OCI-LY1 (cell line): ENCODE measurements at regions not wholly inside any gene's neighbourhood (a gene's known extent, or its start where the extent isn't known, plus 50 kb on each side); places are given as distances from the start of the nearest gene placed in this dataset.

Source experiments
- CTCF ChIP-seq: fragments of 200-600 bp; sonication (generic), shearing (Covaris generic); IDR thresholded peaks from 2 replicates; pipeline ENCODE4 v1.5.1; 2017; ENCODE audit warnings: mild to moderate bottlenecking, antibody characterized with exemption, low read length, moderate library complexity, mixed read lengths
- EZH2 ChIP-seq: fragments of 200-600 bp; sonication (generic), shearing (Covaris generic); IDR thresholded peaks from 2 replicates; pipeline ENCODE4 v1.8.0; 2017; ENCODE audit warnings: borderline replicate concordance, mixed run types, mild to moderate bottlenecking, antibody characterized with exemption, low read length, moderate library complexity, mixed read lengths

- TF ChIP-seq CTCF (no peak), EZH2 (no peak)
Measured at GRCh38 chr11:128200467-128200866, 386.9 kb downstream of the ETS1 start.
